AG09319 (cell line): ENCODE measurements at regions not wholly inside any gene's neighbourhood (a gene's known extent, or its start where the extent isn't known, plus 50 kb on each side); places are given as distances from the start of the nearest gene placed in this dataset.

Experiments used
- DNase-seq: peaks from one replicate; pipeline ENCODE4 v3.0.0-alpha.2; 2010; ENCODE audit warnings: low read depth; ENCODE audit errors: extremely low read depth
- TF ChIP-seq, protein P1 (sequence below): IDR thresholded peaks from 2 replicates; pipeline ENCODE4 v1.5.1; 2011; ENCODE audit warnings: low read depth, mild to moderate bottlenecking, inconsistent platforms, low read length, moderate library complexity

DNA sequence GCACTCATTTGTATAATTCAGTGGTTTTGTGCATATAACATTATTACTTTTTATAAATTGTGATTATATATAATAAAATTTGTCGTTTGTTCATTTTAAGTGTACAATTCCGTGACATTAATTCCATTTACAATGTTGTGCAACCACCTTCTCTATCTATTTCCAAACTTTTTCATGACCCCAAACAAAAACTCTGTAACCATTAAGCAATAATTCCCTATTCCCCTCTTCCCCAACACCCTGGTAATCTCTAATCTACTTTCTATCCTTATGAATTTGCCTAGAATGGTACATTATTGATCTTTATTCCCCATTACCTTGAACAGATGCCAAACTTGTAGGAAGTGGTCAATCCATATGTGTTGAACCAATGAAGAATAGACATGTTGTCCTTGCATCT, 61.3 kb upstream of the SMIM36 start:
- DNase-seq: no peak
- TF ChIP-seq, protein P1, sequence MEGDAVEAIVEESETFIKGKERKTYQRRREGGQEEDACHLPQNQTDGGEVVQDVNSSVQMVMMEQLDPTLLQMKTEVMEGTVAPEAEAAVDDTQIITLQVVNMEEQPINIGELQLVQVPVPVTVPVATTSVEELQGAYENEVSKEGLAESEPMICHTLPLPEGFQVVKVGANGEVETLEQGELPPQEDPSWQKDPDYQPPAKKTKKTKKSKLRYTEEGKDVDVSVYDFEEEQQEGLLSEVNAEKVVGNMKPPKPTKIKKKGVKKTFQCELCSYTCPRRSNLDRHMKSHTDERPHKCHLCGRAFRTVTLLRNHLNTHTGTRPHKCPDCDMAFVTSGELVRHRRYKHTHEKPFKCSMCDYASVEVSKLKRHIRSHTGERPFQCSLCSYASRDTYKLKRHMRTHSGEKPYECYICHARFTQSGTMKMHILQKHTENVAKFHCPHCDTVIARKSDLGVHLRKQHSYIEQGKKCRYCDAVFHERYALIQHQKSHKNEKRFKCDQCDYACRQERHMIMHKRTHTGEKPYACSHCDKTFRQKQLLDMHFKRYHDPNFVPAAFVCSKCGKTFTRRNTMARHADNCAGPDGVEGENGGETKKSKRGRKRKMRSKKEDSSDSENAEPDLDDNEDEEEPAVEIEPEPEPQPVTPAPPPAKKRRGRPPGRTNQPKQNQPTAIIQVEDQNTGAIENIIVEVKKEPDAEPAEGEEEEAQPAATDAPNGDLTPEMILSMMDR: no peak

GRCh38 chr17:55572139-55572538, 60.9 kb upstream of the SMIM36 start:
- no peak for DNase-seq
- TF ChIP-seq, protein P1: no peak

DNA sequence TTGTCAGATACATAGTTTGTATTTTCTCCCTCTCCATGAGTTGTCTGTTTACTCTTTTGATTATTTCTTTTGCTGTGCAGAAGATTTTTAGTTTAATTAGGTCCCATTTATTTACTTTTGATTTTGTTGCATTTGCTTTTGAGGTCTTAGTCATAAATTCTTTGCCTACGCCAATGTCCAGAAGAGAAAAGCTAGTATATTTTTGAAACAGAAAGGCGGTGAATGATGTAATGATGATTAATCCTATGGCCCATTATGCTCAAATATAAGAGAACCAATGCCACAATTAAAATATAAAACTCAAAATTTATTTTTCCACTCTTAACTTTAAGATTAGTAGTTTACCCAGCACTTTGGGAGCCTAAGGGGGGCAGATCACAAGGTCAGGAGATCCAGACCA, 59.8 kb upstream of the SMIM36 start:
- DNase-seq: no peak
- TF ChIP-seq, protein P1: no peak

GRCh38 chr17:55570391-55570790, 59.1 kb upstream of the SMIM36 start:
- TF ChIP-seq, protein P1: no peak
- no peak for DNase-seq

GRCh38 chr17:55567240-55568214, 56.3 kb upstream of the SMIM36 start:
- no peak for DNase-seq
- TF ChIP-seq, protein P1: no peak

GRCh38 chr17:55564081-55564480, 52.8 kb upstream of the SMIM36 start:
- no peak for DNase-seq
- TF ChIP-seq, protein P1: no peak

DNA sequence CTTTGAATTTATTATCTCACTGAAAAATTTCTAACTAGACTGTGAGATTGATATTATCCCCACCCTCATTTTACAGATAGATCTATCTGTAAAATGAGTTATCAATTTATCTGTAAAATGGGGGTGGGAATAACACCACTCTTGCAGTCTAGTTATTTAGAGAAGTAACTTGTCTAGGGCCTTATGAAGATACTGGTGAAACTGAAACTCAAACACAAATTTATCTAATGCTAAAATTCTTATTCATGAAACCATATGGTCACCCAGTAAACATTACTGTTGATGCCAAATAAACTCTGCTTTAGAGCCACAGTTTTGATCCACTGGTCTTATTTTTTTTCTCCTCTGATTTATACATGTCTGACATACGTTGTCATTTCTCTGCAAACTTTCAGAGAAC, 52.1 kb upstream of the SMIM36 start:
- no peak for DNase-seq
- TF ChIP-seq, protein P1: no peak
